Heart left ventricle (tissue), 16 donors: ENCODE measurements at regions not wholly inside any gene's neighbourhood (a gene's known extent, or its start where the extent isn't known, plus 50 kb on each side); places are given as distances from the start of the nearest gene placed in this dataset.
A peak's percentile ranks its signal among the peaks of the same experiment; 100 is the strongest.

Experiments used
- ATAC-seq, 4 donors: fragments of 200-7000 bp; cut with Tn5 transposase; one replicate each; pipeline ENCODE4 v1.9.1; 2020 to 2022; ENCODE audit warnings: moderate library complexity in 4 of 4, mild to moderate bottlenecking in 3 of 4, moderate number of reproducible peaks in 1 of 4
- DNase-seq, 5 donors: peaks; one replicate each; pipeline ENCODE4 v3.0.0-alpha.2; 2020
- H3K27ac ChIP-seq, 12 donors: fragments of 200-600 bp; sonication (generic) in 4 of 12; one replicate each; pipeline versions ENCODE4 v1.5.0 to v1.8.0; 2016 to 2022; ENCODE audit warnings: mild to moderate bottlenecking in 2 of 12
- H3K27me3 ChIP-seq, 9 donors: fragments of 200-600 bp; sonication (generic) in 2 of 9; one replicate each; pipeline versions ENCODE4 v1.5.1 to v1.8.0; 2016 to 2022; ENCODE audit warnings: mild to moderate bottlenecking in 3 of 9
- H3K36me3 ChIP-seq, 9 donors: fragments of 200-600 bp; sonication (generic) in 2 of 9; one replicate each; pipeline versions ENCODE4 v1.5.0 to v1.8.0; 2018 to 2022; ENCODE audit warnings: mild to moderate bottlenecking in 2 of 9
- H3K4me1 ChIP-seq, 12 donors: fragments of 200-600 bp; sonication (generic) in 4 of 12; one replicate each; pipeline versions ENCODE4 v1.5.0 to v1.8.0; 2016 to 2022; ENCODE audit warnings: mild to moderate bottlenecking in 3 of 12
- H3K4me3 ChIP-seq, 12 donors: fragments of 200-600 bp; sonication (generic) in 4 of 12; one replicate each; pipeline versions ENCODE4 v1.5.0 to v1.8.0; 2017 to 2022; ENCODE audit warnings: mild to moderate bottlenecking in 9 of 12, moderate library complexity in 4 of 12
- H3K9me3 ChIP-seq, 12 donors: fragments of 200-600 bp; sonication (generic) in 4 of 12; one replicate each; pipeline versions ENCODE4 v1.5.0 to v1.8.0; 2016 to 2022; ENCODE audit warnings: mild to moderate bottlenecking in 1 of 12
- POLR2A ChIP-seq, 2 donors: fragments of 450-650 bp; IDR thresholded peaks; one replicate each; pipeline ENCODE4 v1.6.1; 2017; ENCODE audit warnings: antibody characterized with exemption in 2 of 2, mild to moderate bottlenecking in 2 of 2, moderate library complexity in 2 of 2
- WGBS, 4 donors: extraction: QIAGEN DNeasy Blood & Tissue Kit in 2 of 4; methylation state at CpG; one replicate each; pipeline versions ENCODE4 v1.1.5 to v1.1.7; 2013 to 2018; 5-methylcytosine and 5-hydroxymethylcytosine counted together
- intact Hi-C, 10 donors: fragments of 100-400 bp; cut with DNase I; formaldehyde crosslinking; loops; one replicate each; pipeline versions ENCODE4 v1.11.1 to v1.14.2; 2022
- TF ChIP-seq, protein P1 (sequence below), 12 donors: fragments of 200-600 bp; sonication (generic) in 4 of 12; IDR thresholded peaks; one replicate each; pipeline versions ENCODE4 v1.5.0 to v1.8.0; 2018 to 2022; ENCODE audit warnings: antibody characterized with exemption in 12 of 12, mild to moderate bottlenecking in 5 of 12
- donor health status: ischemic (EF 13 %, LVEDD 7.1; RV severe dilation, severe dysfunction).
- donor health status: healthy with polysubstance abuse.
- donor health status: DM: no; HTN: yes; CAD: no.
- donor health status: DM: no; HTN: no; CAD: no.
- donor health status: ischemic (EF 25% LVEDD 6.9; RV normal size, moderate dysfunction).
- donor health status: ischemic (EF 25% LVEDD 5.7; RV mildly dilated, moderate dysfunction).
- donor health status: healthy.
- donor health status: DM: yes; HTN: yes; CAD: no.
- donor health status: ischemic (EF 35%, LVEDD 5.7; RV mildly dilated, moderate dysfunction).
- donor health status: nonischemic (EF 11% LVEDD 7.7; RV severe dilation, severe dysfunction).
- donor health status: DM: yes; HTN: yes; CAD: no.
- donor health status: PGD.
- donor health status: ischemic (EF 29% LVEDD 5.4; RV normal size, mild dysfunction).
- donor health status: nonischemic (EF 23%, LVEDD 6.1; RV moderate dilation, normal function).

DNA sequence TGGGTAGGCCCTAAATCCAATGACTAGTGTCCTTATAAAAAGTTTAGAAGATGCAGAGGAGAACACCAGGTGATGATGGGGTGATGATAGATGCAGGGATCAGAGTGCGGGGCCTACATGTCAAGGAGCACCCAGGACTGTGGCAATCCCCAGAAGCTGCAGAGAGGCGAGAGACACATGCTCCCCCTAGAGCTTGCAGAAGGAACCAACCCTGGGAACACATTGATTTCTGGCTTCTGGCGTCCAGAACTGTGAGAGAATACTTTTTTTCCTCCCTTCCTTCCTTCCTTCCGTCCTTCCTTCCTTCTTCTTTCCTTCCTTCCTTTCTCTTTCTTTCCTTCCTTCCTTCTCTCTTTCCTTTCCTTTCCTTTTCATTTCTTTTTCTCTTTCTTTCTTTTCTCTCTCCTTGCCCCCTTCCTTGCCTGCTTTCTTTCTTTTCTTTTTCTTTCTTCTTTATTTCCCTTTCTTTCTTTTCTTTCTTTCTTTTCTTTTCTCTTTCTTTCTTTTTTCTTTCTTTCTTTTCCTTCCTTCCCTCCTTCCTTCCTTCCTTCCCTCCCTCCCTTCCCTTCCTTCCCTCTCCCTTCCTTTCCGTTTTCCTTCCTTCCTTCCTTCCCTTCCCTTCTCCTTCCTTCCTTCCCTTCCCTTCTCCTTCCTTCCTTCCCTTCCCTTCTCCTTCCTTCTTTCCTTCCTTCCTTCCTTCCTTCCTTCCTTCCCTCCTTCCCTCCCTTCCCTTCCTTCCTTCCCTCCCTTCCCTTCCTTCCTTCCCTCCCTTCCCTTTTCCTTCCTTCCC lies 134.3 kb downstream of the HAPSTR1 start:
- no peak for DNase-seq
- H3K4me1 ChIP-seq: no peaks in the 10 kb centered on the region
- TF ChIP-seq POLR2A (IDR thresholded peaks at IDR 0.05): no peak
- TF ChIP-seq, protein P1, sequence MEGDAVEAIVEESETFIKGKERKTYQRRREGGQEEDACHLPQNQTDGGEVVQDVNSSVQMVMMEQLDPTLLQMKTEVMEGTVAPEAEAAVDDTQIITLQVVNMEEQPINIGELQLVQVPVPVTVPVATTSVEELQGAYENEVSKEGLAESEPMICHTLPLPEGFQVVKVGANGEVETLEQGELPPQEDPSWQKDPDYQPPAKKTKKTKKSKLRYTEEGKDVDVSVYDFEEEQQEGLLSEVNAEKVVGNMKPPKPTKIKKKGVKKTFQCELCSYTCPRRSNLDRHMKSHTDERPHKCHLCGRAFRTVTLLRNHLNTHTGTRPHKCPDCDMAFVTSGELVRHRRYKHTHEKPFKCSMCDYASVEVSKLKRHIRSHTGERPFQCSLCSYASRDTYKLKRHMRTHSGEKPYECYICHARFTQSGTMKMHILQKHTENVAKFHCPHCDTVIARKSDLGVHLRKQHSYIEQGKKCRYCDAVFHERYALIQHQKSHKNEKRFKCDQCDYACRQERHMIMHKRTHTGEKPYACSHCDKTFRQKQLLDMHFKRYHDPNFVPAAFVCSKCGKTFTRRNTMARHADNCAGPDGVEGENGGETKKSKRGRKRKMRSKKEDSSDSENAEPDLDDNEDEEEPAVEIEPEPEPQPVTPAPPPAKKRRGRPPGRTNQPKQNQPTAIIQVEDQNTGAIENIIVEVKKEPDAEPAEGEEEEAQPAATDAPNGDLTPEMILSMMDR (IDR thresholded peaks at IDR 0.05): peak in 4 of 12 donors; percentile 9 to 30 (median 15)
- H3K36me3 ChIP-seq: no peaks in the 10 kb centered on the region
- 37 to 44% (median 40%) methylated on average over 5 of the region's 5 CpGs for WGBS, 4 donors
- no peak for ATAC-seq
- H3K27me3 ChIP-seq: no peaks in the 10 kb centered on the region
- H3K9me3 ChIP-seq: peaks cover 0 to 9% (median 0%) of the 10 kb centered on the region in 12 donors
- H3K4me3 ChIP-seq: no peak overlapping the region
- no peak overlapping the region for H3K27ac ChIP-seq
- intact Hi-C loops: no loop called here

GRCh38 chr16:9226924-9227323 lies 135.5 kb downstream of the HAPSTR1 start:
- TF ChIP-seq, protein P1 (IDR thresholded peaks at IDR 0.05): no peak
- TF ChIP-seq POLR2A (IDR thresholded peaks at IDR 0.05): no peak

GRCh38 chr16:9231039-9231438 lies 139.6 kb downstream of the HAPSTR1 start:
- intact Hi-C loops: no loop called here
- no peaks in the 10 kb centered on the region for H3K27me3 ChIP-seq
- no peak for TF ChIP-seq POLR2A (IDR thresholded peaks at IDR 0.05)
- TF ChIP-seq, protein P1 (IDR thresholded peaks at IDR 0.05): no peak
- DNase-seq (no peak), ATAC-seq (no peak)
- 24 to 50% (median 30%) methylated on average over 2 of the region's 2 CpGs for WGBS, 4 donors
- H3K9me3 ChIP-seq: no peaks in the 10 kb centered on the region
- no peaks in the 10 kb centered on the region for H3K36me3 ChIP-seq
- H3K27ac ChIP-seq: no peak overlapping the region
- peaks cover 0 to 4% (median 0%) of the 10 kb centered on the region in 12 donors for H3K4me1 ChIP-seq
- H3K4me3 ChIP-seq: no peak overlapping the region

More at GRCh38 chr16:9226924-9227323, 135.5 kb downstream of the HAPSTR1 start:
- peaks cover 0 to 9% (median 0%) of the 10 kb centered on the region in 12 donors for H3K9me3 ChIP-seq
- H3K27me3 ChIP-seq: no peaks in the 10 kb centered on the region
- H3K27ac ChIP-seq: no peak overlapping the region
- H3K36me3 ChIP-seq: no peaks in the 10 kb centered on the region
- no peaks in the 10 kb centered on the region for H3K4me1 ChIP-seq
- ATAC-seq (no peak), DNase-seq (no peak)
- 65 to 74% (median 69%) methylated on average over 7 of the region's 7 CpGs for WGBS, 4 donors
- no peak overlapping the region for H3K4me3 ChIP-seq
- intact Hi-C loops: no loop called here

DNA sequence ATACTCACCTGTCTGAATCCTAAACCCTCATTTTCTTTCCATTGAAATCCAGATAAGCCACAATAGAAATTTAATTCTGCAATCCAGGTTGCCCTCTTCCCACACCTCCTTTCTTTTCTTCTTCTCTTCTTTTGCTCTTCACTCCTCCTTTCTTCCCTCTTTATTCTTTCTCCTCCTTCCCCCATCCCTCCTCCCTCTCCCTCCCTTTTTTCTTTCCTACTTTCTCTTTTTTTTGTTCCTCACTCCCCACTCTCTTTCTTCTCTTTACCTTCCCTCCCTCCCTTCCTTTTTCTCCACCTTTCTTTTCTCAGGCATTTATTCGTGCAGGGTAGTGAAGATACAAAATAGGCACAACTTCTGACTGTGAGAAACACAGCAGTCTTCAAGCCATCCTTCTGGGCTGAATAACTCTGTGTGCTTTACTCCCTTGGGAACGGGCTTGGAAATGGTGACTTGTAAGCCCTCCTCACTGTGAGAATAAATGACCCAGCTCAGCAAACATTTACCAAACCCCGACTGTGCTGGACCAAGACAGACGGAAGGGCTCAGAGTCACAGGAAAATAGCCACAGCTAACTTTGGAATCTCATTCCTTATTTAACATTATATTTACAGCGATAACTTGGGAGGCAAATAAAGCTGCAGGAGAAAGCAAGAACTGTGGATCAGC lies 140.8 kb downstream of the HAPSTR1 start:
- ATAC-seq: peak in 1 of 4 donors; percentile 44
- no peak overlapping the region for H3K27ac ChIP-seq
- H3K9me3 ChIP-seq: no peaks in the 10 kb centered on the region
- TF ChIP-seq POLR2A (IDR thresholded peaks at IDR 0.05): no peak
- TF ChIP-seq, protein P1 (IDR thresholded peaks at IDR 0.05): no peak
- 26 to 44% (median 40%) methylated on average over 5 of the region's 5 CpGs for WGBS, 4 donors
- intact Hi-C loops: no loop called here
- DNase-seq: peak in 1 of 5 donors; percentile 9
- no peak overlapping the region for H3K4me3 ChIP-seq
- H3K4me1 ChIP-seq: peaks cover 0 to 6% (median 0%) of the 10 kb centered on the region in 12 donors
- H3K36me3 ChIP-seq: no peaks in the 10 kb centered on the region
- H3K27me3 ChIP-seq: no peaks in the 10 kb centered on the region
